ENCODE measurements at regions not wholly inside any gene's neighbourhood (a gene's known extent, or its start where the extent isn't known, plus 50 kb on each side); places are given as distances from the start of the nearest gene placed in this dataset.

DNA sequence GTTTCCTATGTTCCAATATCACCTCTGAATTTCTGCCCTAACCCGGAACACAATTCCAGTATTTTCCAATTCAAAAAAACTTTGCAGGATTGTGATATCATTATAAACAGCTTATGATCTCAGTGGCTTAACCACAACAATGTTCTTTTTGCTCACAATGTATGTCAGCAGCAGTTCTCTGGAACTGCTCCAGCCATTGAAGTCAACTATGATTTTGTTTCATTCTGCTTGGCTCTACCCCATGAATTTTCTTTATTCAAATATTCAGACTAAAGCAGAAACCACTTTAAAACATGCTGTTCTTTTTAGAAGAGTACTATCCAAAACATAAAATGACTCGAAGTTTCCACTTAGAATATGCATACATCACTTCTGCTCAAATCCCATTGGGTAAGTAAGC, 1611.1 kb downstream of the ARAP2 start:
- TF ChIP-seq, protein P1, sequence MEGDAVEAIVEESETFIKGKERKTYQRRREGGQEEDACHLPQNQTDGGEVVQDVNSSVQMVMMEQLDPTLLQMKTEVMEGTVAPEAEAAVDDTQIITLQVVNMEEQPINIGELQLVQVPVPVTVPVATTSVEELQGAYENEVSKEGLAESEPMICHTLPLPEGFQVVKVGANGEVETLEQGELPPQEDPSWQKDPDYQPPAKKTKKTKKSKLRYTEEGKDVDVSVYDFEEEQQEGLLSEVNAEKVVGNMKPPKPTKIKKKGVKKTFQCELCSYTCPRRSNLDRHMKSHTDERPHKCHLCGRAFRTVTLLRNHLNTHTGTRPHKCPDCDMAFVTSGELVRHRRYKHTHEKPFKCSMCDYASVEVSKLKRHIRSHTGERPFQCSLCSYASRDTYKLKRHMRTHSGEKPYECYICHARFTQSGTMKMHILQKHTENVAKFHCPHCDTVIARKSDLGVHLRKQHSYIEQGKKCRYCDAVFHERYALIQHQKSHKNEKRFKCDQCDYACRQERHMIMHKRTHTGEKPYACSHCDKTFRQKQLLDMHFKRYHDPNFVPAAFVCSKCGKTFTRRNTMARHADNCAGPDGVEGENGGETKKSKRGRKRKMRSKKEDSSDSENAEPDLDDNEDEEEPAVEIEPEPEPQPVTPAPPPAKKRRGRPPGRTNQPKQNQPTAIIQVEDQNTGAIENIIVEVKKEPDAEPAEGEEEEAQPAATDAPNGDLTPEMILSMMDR (IDR thresholded peaks at IDR 0.05): no peak
- no peak for TF ChIP-seq POLR2A (IDR thresholded peaks at IDR 0.05; ENCODE audit: low read length)
- TF ChIP-seq CEBPB (IDR thresholded peaks at IDR 0.05): no peak
- TF ChIP-seq, protein P2, sequence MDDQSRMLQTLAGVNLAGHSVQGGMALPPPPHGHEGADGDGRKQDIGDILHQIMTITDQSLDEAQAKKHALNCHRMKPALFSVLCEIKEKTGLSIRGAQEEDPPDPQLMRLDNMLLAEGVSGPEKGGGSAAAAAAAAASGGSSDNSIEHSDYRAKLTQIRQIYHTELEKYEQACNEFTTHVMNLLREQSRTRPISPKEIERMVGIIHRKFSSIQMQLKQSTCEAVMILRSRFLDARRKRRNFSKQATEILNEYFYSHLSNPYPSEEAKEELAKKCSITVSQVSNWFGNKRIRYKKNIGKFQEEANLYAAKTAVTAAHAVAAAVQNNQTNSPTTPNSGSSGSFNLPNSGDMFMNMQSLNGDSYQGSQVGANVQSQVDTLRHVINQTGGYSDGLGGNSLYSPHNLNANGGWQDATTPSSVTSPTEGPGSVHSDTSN (IDR thresholded peaks at IDR 0.05): no peak
- TF ChIP-seq, protein P3, sequence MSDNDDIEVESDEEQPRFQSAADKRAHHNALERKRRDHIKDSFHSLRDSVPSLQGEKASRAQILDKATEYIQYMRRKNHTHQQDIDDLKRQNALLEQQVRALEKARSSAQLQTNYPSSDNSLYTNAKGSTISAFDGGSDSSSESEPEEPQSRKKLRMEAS (IDR thresholded peaks at IDR 0.05): no peak
- TF ChIP-seq TP53 (CRISPR knock-in tag; IDR thresholded peaks at IDR 0.05): no peak
- TF ChIP-seq USF2 (IDR thresholded peaks at IDR 0.05): no peak
- TF ChIP-seq ESRRA (IDR thresholded peaks at IDR 0.05; ENCODE audit: borderline replicate concordance, low read length): no peak
- TF ChIP-seq, protein P4, sequence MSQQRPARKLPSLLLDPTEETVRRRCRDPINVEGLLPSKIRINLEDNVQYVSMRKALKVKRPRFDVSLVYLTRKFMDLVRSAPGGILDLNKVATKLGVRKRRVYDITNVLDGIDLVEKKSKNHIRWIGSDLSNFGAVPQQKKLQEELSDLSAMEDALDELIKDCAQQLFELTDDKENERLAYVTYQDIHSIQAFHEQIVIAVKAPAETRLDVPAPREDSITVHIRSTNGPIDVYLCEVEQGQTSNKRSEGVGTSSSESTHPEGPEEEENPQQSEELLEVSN (IDR thresholded peaks at IDR 0.05; ENCODE audit: borderline replicate concordance, low read depth): no peak
- TF ChIP-seq, protein P5, sequence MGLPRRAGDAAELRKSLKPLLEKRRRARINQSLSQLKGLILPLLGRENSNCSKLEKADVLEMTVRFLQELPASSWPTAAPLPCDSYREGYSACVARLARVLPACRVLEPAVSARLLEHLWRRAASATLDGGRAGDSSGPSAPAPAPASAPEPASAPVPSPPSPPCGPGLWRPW (IDR thresholded peaks at IDR 0.05): no peak
- TF ChIP-seq, protein P6, sequence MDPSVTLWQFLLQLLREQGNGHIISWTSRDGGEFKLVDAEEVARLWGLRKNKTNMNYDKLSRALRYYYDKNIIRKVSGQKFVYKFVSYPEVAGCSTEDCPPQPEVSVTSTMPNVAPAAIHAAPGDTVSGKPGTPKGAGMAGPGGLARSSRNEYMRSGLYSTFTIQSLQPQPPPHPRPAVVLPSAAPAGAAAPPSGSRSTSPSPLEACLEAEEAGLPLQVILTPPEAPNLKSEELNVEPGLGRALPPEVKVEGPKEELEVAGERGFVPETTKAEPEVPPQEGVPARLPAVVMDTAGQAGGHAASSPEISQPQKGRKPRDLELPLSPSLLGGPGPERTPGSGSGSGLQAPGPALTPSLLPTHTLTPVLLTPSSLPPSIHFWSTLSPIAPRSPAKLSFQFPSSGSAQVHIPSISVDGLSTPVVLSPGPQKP (IDR thresholded peaks at IDR 0.05; ENCODE audit: low read depth, low read length): no peak
- no peak for TF ChIP-seq KDM5A (IDR thresholded peaks at IDR 0.05)
